OCI-LY1 (cell line): ENCODE measurements at regions not wholly inside any gene's neighbourhood (a gene's known extent, or its start where the extent isn't known, plus 50 kb on each side); places are given as distances from the start of the nearest gene placed in this dataset.

ENCODE experiments used
- H2AFZ ChIP-seq: fragments of 200-600 bp; sonication (generic), shearing (Covaris generic); 2 replicates; pipeline ENCODE4 v1.6.0; 2014; ENCODE audit warnings: antibody characterized with exemption, mild to moderate bottlenecking, low read length
- H3F3A ChIP-seq: fragments of 200-600 bp; sonication (generic), shearing (Covaris generic); 2 replicates; pipeline ENCODE4 v1.6.0; 2014; ENCODE audit warnings: mild to moderate bottlenecking, antibody characterized with exemption, low read length, moderate library complexity; ENCODE audit not compliant: insufficient read depth
- H3K27ac ChIP-seq: fragments of 200-600 bp; sonication (generic); 2 replicates; pipeline ENCODE4 v1.5.1; 2014; ENCODE audit warnings: low read length, mixed run types, mild to moderate bottlenecking, low read depth; ENCODE audit not compliant: poor library complexity, severe bottlenecking
- H3K27me3 ChIP-seq: fragments of 200-600 bp; sonication (generic); 2 replicates; pipeline ENCODE4 v1.6.0; 2014; ENCODE audit warnings: antibody characterized with exemption, mild to moderate bottlenecking, low read length, moderate library complexity; ENCODE audit not compliant: insufficient read depth
- H3K36me3 ChIP-seq: fragments of 200-600 bp; sonication (generic); 2 replicates; pipeline ENCODE4 v1.6.1; 2014; ENCODE audit warnings: mild to moderate bottlenecking, antibody characterized with exemption, low read length, moderate library complexity, mixed read lengths; ENCODE audit not compliant: insufficient read depth
- H3K4me1 ChIP-seq: fragments of 200-600 bp; sonication (generic); 2 replicates; pipeline ENCODE4 v1.5.1; 2014; ENCODE audit warnings: mild to moderate bottlenecking, low read length, moderate library complexity; ENCODE audit not compliant: insufficient read depth, severe bottlenecking
- H3K4me2 ChIP-seq: fragments of 200-600 bp; sonication (generic), shearing (Covaris generic); 2 replicates; pipeline ENCODE4 v1.6.1; 2014; ENCODE audit warnings: low read length
- H3K4me3 ChIP-seq: fragments of 200-600 bp; sonication (generic); 2 replicates; pipeline ENCODE4 v1.5.1; 2014; ENCODE audit warnings: low read length, low read depth, mild to moderate bottlenecking, mixed read lengths; ENCODE audit not compliant: poor library complexity, severe bottlenecking
- H3K79me2 ChIP-seq: fragments of 200-600 bp; shearing (Covaris generic); 2 replicates; pipeline ENCODE4 v1.6.1; 2016; ENCODE audit warnings: mixed run types, low read length, mixed read lengths; ENCODE audit not compliant: insufficient read depth
- H3K9ac ChIP-seq: fragments of 200-600 bp; sonication (generic), shearing (Covaris generic); 2 replicates; pipeline ENCODE4 v1.6.1; 2014; ENCODE audit warnings: mild to moderate bottlenecking, low read length, mixed read lengths
- H3K9me2 ChIP-seq: fragments of 200-600 bp; sonication (generic), shearing (Covaris generic); 2 replicates; pipeline ENCODE4 v1.6.1; 2014; ENCODE audit warnings: low read depth, mild to moderate bottlenecking, low read length, mixed read lengths
- H3K9me3 ChIP-seq: fragments of 200-600 bp; shearing (Covaris generic); 2 replicates; pipeline ENCODE4 v1.6.1; 2014; ENCODE audit warnings: low read length, mixed read lengths
- H4K20me1 ChIP-seq: fragments of 200-600 bp; sonication (generic), shearing (Covaris generic); 2 replicates; pipeline ENCODE4 v1.6.0; 2016; ENCODE audit warnings: mild to moderate bottlenecking, low read length; ENCODE audit not compliant: insufficient read depth
- EZH2 ChIP-seq: fragments of 200-600 bp; sonication (generic), shearing (Covaris generic); IDR thresholded peaks from 2 replicates; pipeline ENCODE4 v1.8.0; 2017; ENCODE audit warnings: borderline replicate concordance, mixed run types, mild to moderate bottlenecking, antibody characterized with exemption, low read length, moderate library complexity, mixed read lengths
- TF ChIP-seq, protein P1 (sequence below): fragments of 200-600 bp; sonication (generic), shearing (Covaris generic); IDR thresholded peaks from 2 replicates; pipeline ENCODE4 v1.5.1; 2017; ENCODE audit warnings: mild to moderate bottlenecking, antibody characterized with exemption, low read length, moderate library complexity, mixed read lengths

DNA sequence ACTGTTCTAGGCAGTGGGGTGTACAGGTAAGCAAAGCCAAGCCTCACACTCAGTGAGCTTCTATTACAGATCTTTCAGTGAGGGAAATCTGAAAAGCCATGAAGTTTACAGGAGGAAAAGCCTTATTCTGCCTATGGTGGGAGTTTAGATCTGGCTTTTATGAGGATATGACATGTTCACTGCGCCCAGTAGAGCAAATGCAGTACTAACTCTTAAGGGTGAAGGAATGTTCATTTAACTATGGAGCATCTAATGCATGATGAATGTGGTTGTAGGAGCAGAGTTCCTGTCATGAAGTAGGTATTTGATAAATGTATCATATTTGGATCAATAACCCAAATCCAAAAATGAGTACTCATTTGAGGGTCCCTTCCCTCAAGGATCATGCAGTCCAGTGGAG lies 230.2 kb upstream of the PAPPA start:
- no peaks in the 10 kb centered on the region for H3K4me1 ChIP-seq
- TF ChIP-seq, protein P1, sequence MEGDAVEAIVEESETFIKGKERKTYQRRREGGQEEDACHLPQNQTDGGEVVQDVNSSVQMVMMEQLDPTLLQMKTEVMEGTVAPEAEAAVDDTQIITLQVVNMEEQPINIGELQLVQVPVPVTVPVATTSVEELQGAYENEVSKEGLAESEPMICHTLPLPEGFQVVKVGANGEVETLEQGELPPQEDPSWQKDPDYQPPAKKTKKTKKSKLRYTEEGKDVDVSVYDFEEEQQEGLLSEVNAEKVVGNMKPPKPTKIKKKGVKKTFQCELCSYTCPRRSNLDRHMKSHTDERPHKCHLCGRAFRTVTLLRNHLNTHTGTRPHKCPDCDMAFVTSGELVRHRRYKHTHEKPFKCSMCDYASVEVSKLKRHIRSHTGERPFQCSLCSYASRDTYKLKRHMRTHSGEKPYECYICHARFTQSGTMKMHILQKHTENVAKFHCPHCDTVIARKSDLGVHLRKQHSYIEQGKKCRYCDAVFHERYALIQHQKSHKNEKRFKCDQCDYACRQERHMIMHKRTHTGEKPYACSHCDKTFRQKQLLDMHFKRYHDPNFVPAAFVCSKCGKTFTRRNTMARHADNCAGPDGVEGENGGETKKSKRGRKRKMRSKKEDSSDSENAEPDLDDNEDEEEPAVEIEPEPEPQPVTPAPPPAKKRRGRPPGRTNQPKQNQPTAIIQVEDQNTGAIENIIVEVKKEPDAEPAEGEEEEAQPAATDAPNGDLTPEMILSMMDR = no peak
- TF ChIP-seq EZH2 = no peak
- H4K20me1 ChIP-seq = no peaks in the 10 kb centered on the region
- no peak overlapping the region for H3K27ac ChIP-seq
- H3F3A ChIP-seq = no peaks in the 10 kb centered on the region
- H3K9me2 ChIP-seq = no peaks in the 10 kb centered on the region
- no peaks in the 10 kb centered on the region for H3K79me2 ChIP-seq
- no peaks in the 10 kb centered on the region for H3K36me3 ChIP-seq
- no peak overlapping the region for H3K9ac ChIP-seq
- no peaks in the 10 kb centered on the region for H3K9me3 ChIP-seq
- no peaks in the 10 kb centered on the region for H3K27me3 ChIP-seq
- no peak overlapping the region for H3K4me2 ChIP-seq
- no peak overlapping the region for H3K4me3 ChIP-seq
- no peak overlapping the region for H2AFZ ChIP-seq

DNA sequence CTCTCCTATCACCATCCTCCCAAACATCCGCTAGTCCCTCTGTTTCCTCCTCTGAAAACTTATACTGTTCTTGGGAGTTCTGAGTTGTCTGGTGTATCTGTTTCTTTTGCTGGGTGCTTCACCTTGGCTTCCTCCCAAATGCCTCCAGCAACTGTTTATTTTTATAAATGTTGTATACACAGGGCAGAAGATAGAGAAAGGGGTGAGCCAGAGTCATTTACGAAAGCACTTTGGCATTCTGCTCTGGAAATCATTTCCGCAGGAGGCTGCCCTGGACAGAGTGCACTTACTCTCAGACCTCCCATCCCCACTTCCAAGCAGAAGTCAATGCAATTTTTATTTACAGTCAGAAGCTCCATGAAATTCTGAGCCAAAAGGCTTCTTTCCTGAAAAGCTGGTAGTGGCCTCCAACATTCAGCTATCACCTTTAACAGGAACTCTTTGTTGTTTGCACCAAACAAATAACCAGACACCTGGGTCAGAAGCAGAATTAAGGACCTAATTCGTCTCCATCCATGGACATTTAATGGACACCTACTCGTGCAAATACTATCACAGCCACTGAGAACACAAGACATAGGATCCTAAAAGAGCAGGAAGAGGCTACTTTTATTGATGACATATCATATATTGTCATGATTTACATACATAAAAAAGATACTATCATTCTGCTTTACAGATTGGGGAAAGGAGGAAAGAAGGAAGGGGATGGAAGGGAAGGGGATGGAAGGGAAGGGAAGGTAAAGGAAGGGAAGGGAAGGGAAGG lies 229.5 kb upstream of the PAPPA start:
- Histone ChIP-seq H3K4me3 (no peak overlapping the region), H3K27me3 (no peaks in the 10 kb centered on the region), H3K79me2 (no peaks in the 10 kb centered on the region), H3K9ac (no peak overlapping the region), H3K4me1 (no peaks in the 10 kb centered on the region), H4K20me1 (no peaks in the 10 kb centered on the region), H3F3A (no peaks in the 10 kb centered on the region), H3K4me2 (no peak overlapping the region), H2AFZ (no peak overlapping the region), H3K9me2 (no peaks in the 10 kb centered on the region), H3K9me3 (no peaks in the 10 kb centered on the region), H3K27ac (no peak overlapping the region), H3K36me3 (no peaks in the 10 kb centered on the region)
- TF ChIP-seq, protein P1 = no peak
- TF ChIP-seq EZH2 = no peak

DNA sequence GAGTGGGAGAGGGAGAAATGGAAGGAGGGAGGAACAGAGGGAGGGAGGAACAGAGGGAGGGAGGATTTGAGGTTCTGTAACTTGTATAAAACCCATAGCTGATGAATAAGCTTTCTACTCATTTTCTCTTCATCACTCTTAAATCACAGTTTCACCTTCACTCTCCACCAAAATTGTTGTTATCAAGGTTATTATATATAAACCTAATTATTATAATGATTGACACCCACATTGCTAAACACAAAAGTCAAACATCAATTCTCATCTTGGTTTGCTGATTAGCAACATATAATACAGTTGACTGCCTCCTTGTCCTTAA lies 229.0 kb upstream of the PAPPA start:
- TF ChIP-seq, protein P1 = no peak
- TF ChIP-seq EZH2 = no peak
- Histone ChIP-seq H3K4me2 (no peak overlapping the region), H3F3A (no peaks in the 10 kb centered on the region), H3K36me3 (no peaks in the 10 kb centered on the region), H3K9me2 (no peaks in the 10 kb centered on the region), H3K4me1 (no peaks in the 10 kb centered on the region), H3K27ac (no peak overlapping the region), H3K4me3 (no peak overlapping the region), H2AFZ (no peak overlapping the region), H3K27me3 (no peaks in the 10 kb centered on the region), H3K9me3 (no peaks in the 10 kb centered on the region), H3K79me2 (no peaks in the 10 kb centered on the region), H3K9ac (no peak overlapping the region), H4K20me1 (no peaks in the 10 kb centered on the region)
